Loucy (cell line): ENCODE measurements at regions not wholly inside any gene's neighbourhood (a gene's known extent, or its start where the extent isn't known, plus 50 kb on each side); places are given as distances from the start of the nearest gene placed in this dataset.

Experiments
- EZH2phosphoT487 ChIP-seq: fragments of 200-600 bp; IDR thresholded peaks from 2 replicates; pipeline ENCODE4 v1.6.1; 2018; ENCODE audit warnings: antibody characterized with exemption, mild to moderate bottlenecking, moderate library complexity, borderline replicate concordance
- TF ChIP-seq, protein P1 (sequence below): fragments of 200-600 bp; sonication (generic); conservative IDR thresholded peaks from 2 replicates; pipeline ENCODE4 v1.5.1; 2014; ENCODE audit warnings: mild to moderate bottlenecking, antibody characterized with exemption, low read length

DNA sequence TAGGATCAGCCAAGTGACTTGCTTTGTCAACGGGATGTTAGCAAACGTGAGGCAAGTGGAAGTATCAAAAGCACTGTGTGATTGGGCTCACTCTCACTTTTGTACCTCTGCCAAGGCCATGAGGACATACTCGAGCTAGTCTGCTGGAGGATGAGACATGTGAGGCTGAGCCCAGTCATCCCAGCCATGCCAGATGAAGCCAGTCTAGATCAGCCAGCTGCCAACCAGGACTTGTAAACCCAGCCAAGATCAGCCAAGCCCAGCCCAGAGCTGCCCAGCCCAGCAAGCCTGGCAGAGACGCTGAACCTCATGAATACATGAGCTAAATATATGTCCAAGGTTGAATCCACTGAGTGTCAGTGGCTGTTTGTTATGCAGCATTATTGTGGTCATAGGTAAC, 369.7 kb downstream of the MN1 start:
- TF ChIP-seq, protein P1, sequence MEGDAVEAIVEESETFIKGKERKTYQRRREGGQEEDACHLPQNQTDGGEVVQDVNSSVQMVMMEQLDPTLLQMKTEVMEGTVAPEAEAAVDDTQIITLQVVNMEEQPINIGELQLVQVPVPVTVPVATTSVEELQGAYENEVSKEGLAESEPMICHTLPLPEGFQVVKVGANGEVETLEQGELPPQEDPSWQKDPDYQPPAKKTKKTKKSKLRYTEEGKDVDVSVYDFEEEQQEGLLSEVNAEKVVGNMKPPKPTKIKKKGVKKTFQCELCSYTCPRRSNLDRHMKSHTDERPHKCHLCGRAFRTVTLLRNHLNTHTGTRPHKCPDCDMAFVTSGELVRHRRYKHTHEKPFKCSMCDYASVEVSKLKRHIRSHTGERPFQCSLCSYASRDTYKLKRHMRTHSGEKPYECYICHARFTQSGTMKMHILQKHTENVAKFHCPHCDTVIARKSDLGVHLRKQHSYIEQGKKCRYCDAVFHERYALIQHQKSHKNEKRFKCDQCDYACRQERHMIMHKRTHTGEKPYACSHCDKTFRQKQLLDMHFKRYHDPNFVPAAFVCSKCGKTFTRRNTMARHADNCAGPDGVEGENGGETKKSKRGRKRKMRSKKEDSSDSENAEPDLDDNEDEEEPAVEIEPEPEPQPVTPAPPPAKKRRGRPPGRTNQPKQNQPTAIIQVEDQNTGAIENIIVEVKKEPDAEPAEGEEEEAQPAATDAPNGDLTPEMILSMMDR = no peak
- no peak for TF ChIP-seq EZH2phosphoT487
